Fibroblast of skin of left quadriceps (primary cell): ENCODE measurements at regions not wholly inside any gene's neighbourhood (a gene's known extent, or its start where the extent isn't known, plus 50 kb on each side); places are given as distances from the start of the nearest gene placed in this dataset.
"Not testable (repeated sequence)": the region's sequence is repeated elsewhere in the genome, so short reads cannot be mapped to it uniquely, and the experiment has no call there.

ENCODE experiments used
- DNase-seq, 2 experiments: peaks; one replicate each; pipeline ENCODE4 v3.0.0-alpha.2; 2013; ENCODE audit warnings: low read depth in 2 of 2

DNA sequence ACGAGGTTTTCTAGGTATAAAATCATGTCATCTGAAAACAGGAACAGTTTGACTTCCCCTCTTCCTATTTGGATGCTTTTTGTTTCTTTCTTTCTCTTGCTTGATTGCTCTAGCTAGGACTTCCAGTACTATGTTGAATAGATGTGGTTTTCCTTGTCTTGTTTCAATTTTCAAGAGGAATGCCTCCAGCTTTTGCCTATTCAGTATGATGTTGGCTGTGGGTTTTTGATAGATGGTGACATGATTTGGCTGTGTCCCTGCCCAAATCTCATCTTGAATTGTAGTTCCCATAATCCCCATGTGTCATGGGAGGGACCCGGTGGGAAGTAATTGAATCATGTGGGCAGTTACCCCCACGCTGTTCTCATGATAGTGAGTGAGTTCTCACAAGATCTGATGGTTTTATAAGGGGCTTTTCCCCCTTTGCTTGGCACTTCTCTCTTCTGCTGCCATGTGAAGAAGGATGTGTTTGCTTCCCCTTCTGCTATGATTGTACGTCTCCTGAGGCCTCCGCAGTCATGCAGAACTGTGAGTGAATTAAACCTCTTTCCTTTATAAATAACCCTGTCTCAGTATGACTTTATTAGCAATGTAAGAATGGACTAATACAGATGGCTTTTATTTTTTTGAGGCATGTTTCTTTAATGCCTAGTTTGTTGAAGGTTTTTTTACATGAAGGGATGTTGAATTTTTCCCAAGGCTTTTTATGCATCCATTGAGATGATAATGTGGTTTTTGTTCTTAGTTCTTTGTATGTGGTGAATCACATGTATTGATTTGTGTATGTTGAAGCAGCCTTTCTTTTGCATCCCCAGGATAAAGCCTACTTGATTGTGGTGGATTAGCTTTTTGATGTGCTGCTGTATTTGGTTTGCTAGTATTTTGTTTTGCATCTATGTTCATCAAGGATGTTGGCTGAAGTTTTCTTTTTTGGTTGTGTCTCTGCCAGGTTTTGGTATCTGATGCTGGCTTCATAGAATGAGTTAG is 239.1 kb downstream of the THBS2 start:
- no peak for DNase-seq

- no peak for DNase-seq
Measured at GRCh38 chr6:169009628-169010027, 244.0 kb downstream of the THBS2 start.

DNA sequence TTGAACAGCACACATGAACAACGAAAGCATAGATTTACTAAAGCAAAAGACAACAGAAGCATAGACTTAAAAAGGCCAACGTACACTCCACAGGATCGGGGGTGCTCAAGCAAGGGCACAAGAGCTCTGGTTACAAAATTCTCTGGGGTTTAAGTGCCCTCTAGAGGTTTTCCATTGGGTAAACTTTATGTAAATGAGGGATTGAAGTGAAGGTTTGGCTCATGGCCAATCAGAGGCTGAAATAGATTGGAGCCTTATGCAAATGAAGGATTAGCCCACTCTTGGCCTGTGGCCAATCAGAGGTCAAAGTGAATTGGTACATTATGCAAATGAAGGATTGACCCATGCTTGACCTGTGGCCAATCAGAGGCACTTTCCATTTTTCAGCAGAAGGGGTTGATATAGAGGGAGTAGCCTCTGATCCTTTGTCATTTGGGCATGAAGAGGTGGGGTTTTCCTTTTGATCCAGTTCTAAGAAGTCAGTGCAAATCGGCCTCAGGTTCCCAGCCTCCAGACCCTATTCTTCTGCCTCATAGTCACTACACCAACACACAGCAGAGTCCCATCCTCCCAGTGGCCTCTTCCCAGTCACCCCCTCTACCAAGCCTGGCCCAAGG is 244.9 kb downstream of the THBS2 start:
- no peak for DNase-seq

- DNase-seq = no peak
Measured at GRCh38 chr6:169005166-169005565, 248.5 kb downstream of the THBS2 start.

DNA sequence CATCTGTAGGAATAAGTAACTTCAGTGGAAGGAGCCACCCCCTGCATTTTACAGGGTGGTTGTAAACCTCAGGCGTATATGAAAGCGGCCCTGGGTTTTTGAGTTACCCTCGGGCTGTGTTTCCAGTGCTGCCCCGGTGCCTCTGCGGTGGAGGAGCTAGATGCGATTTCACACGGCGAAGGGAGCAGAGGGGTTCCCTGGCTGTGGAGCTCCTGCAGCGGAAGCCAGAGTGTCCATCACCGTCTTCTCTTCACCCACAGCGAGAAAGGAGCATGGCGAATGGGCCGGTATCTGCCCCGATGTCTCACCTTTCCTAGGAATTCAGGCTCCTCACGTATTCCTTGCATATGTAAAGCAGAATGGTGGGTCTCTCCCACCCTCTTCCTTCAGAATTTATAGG is 253.6 kb downstream of the THBS2 start:
- DNase-seq = no peak

DNA sequence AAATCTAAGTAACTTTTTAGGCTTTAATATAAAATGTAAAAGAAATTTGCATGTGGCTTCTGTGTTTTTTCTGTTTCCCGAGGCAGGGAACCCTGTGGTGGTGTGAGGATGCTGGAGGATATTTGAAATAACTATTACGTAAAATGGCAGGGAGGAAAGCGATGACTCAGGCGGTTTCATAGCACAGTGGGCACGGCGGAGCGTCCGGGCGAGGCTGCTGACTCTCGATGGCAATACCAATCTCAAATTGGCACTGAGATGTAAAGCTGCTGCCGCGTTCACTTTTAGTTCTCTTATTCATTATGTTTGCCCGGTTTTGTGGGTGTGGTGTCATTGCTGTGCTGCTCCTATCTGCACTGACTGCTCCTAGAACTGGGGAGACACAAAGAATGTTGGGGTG is 254.3 kb downstream of the THBS2 start:
- no peak for DNase-seq

DNA sequence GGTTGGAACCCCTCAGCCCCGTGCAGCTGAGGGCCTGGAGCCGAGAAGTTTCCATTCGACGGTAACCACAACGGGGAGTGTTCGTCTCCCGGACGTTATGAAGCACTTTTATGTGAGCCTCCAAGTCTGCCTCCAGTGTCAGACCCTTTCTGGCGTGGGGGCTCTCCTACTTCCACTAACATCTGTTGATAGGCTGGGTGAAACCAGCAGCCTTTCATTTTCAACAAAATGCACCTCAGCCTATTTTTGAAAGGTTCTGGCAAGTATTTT is 257.4 kb downstream of the THBS2 start:
- no peak for DNase-seq

DNA sequence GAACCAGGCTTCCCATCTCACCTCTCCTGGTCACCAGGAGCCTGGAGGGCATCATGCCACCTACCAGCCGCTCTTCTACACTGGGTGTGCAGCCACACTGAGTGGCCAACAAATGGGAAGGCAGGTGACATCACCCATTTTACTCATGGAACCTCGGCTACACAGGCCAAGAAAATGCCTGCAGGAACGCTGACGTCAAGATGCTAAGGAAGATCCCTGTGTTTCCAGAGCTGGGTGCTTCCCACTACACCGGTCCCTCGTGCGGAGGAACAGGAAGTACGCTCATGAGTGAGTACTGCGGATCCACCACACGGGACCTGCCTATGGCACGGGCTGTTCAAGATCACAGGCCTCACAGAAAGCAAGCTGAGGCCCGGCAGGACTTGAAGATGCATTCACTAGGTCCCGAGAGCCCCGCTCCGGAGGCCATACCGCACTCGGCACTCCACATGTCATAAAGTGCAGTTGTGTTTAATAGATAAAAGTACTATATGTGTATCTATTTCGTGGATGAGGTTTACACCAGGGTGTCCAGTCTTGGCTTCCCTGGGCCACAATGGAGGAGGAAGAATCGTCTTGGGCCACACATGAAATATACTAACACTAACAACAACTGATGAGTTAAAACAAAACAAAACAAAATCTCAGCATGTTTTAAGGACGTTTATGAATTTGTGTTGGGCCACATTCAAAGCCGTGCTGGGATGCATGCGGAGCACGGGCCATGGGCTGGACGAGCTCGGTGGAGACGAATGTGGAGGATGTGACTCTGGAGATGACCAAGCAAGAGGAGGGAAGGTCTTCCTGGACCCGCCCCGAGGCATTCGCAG is 257.9 kb downstream of the THBS2 start:
- DNase-seq = no peak

DNA sequence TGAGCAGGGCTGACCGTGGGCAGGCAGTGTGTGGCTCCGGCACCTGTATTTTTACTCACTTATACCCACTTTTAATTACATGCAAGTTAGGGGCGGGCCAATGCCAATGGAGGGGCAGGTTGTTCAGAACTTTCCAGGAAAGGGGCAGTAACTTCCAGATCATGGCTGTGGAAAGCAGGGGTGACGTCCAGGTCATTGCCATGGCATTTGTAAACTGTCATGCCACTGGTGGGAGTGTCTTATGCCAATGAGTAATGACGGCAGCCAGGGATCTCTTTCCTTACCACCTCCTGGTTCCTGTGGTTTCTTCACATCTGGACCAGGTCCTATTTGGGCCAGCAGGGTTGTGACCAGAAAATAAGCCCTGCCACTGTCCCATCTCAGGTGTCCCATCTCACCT is 258.7 kb downstream of the THBS2 start:
- DNase-seq = no peak

GRCh38 chr6:168992446-168993144 is 261.1 kb downstream of the THBS2 start:
- DNase-seq = no peak

DNA sequence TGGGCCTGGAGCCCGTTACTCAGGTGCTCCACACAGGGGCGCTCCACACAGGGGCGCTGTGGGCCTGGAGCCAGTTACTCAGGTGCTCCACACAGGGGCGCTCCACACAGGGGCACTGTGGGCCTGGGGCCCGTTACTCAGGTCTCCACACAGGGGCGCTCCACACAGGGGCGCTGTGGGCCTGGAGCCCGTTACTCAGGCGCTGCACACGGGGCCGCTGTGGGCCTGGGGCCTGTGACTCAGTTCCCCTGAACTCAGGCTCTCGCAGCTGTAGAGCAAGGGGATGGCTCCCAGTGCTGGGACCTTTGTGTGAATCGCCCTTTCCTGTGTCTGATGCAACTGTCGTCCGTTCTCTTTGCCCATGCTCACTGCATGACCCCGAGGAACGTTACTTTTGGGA is 262.0 kb downstream of the THBS2 start:
- not testable (repeated sequence) for DNase-seq

- no peak for DNase-seq
Measured at GRCh38 chr6:168990019-168990751, 263.5 kb downstream of the THBS2 start.

DNA sequence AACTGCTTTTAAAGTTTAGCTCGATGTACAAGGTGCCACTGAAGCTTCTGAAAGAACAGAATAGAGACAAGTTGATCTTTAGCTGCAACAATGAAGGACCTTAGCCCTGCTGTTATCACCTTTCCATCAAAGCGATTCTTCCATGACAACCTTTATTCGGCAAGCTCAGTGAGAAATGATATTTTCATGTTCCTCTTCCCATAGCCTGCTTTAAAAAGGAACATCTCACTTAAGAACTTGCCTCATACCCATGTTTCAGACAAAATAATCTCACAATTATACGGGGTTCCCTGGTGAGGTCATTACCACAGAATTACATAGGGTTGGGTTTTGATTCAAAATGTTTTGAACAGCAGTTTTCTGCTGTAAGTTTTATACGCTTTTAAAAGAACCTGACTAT is 264.2 kb downstream of the THBS2 start:
- DNase-seq = no peak

DNA sequence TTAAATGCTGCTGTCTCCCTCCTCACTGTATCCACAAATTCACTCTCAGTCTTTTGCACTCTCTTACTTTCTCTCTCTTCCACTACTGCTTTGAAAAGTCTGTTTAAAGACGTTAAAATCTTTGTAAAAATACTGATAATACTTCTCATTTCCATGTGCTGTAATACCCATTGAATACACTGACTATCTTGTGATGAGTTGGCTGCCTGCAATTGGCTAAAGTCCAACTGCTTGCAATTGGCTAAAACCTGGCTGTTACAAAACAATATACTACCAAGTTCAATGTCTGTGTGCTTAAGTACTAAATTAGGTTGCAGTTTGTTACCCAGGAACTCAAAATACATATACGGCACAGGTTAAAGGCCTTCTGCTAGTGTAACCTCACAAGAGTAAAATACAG is 264.8 kb downstream of the THBS2 start:
- no peak for DNase-seq

GRCh38 chr6:168988280-168988679 is 265.4 kb downstream of the THBS2 start:
- DNase-seq = no peak

GRCh38 chr6:168985705-168986104 is 267.9 kb downstream of the THBS2 start:
- no peak for DNase-seq

DNA sequence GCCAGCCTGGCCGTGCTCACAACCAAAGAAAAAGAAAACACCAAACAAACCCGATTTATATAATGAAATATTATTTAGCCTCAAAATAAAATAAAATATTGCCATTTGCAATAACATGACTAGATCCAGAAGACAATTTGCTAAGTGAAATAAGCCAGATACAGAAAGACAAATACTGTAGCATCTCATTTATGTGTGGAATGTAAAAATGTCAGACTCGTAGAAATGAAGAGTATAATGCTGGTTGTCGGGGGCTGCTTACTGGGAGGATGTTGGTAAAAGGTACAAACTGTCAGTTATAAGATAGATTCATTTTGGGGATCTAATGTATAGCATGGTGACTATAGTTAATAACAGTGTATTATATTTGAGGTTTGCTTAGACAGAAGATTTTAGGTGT is 269.7 kb downstream of the THBS2 start:
- no peak for DNase-seq

DNA sequence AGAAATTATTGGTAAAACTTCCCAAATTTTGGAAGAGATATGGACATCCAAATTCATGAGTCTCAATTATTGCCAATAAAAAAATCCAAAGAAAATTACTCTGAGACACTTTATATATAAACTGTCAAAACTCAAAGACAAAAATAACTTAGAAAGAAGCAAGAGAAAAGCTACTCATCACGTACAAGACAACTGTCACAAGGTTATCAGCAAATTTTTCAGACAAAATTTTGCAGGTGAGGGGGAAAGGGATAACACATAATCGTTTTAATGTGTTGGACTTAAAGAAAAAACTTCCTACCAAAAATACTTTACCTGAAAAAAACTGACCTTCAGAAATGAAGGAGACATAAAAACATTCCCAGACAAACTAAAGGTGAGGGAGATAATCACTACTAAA is 272.5 kb downstream of the THBS2 start:
- DNase-seq = no peak

GRCh38 chr6:168979254-168979653 is 274.4 kb downstream of the THBS2 start:
- DNase-seq = no peak

DNA sequence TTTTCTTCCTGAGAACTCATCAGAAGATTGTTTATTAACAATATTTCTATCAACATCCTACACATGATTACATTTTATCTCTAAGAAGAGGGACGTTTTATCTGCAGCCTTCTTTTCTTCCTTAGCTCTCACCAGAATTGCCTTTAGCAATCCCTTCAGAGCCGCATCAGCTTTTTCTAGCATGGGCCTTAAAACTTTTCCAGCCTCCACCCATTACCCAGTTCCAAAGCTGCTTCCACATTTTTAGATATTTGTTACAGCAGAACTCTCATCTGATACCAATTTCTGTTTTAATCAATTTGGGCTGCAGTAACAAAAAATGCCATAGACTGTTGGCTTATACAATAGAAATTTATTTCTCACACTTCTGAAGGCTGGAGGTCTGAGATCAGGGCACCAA is 281.5 kb downstream of the THBS2 start:
- no peak for DNase-seq

GRCh38 chr6:168971549-168971948 is 282.1 kb downstream of the THBS2 start:
- no peak for DNase-seq
